ENCODE measurements at regions not wholly inside any gene's neighbourhood (a gene's known extent, or its start where the extent isn't known, plus 50 kb on each side); places are given as distances from the start of the nearest gene placed in this dataset.

GRCh38 chr10:2844925-2845324, 222.4 kb upstream of the PFKP start:
- Histone ChIP-seq H3K9me3 (ENCODE audit: control extremely low read depth in 1 of 3, control insufficient read depth in 2 of 3, insufficient read depth in 1 of 3, low read length in 2 of 3) (no peaks in the 10 kb centered on the region), H3K9ac (ENCODE audit: low read length) (no peak overlapping the region), H3K4me2 (replicated peaks; ENCODE audit: low read depth, low read length, poor library complexity, severe bottlenecking) (no peak overlapping the region), H4K20me1 (ENCODE audit: control insufficient read depth, insufficient read depth, low read length, poor library complexity, severe bottlenecking) (no peaks in the 10 kb centered on the region), H3K79me2 (ENCODE audit: control insufficient read depth, insufficient read depth, low read length) (no peaks in the 10 kb centered on the region), H3K4me3 (ENCODE audit: control extremely low read depth in 1 of 5, extremely low read depth in 1 of 5, insufficient read depth in 1 of 5, low read depth in 2 of 5, low read length in 4 of 5) (no peak overlapping the region), H3K4me1 (ENCODE audit: control insufficient read depth in 2 of 2, insufficient read depth in 2 of 2, low read length in 2 of 2) (no peaks in the 10 kb centered on the region), H2AFZ (ENCODE audit: insufficient read depth, low read depth, low read length, poor library complexity, severe bottlenecking) (no peak overlapping the region), H3K27ac (ENCODE audit: low read length in 2 of 2) (no peak overlapping the region), H3K36me3 (replicated peaks in 1 of 2; ENCODE audit: control extremely low read depth in 1 of 2, control insufficient read depth in 1 of 2, extremely low read depth in 1 of 2, insufficient read depth in 2 of 2, low read length in 1 of 2) (no peaks in the 10 kb centered on the region), H3K27me3 (replicated peaks in 1 of 4; ENCODE audit: control extremely low read depth in 1 of 4, control insufficient read depth in 3 of 4, insufficient read depth in 4 of 4, low read length in 3 of 4) (no peaks in the 10 kb centered on the region)
- no peak for TF ChIP-seq CTCF (IDR thresholded peaks at IDR 0.05)
- TF ChIP-seq EZH2 (IDR thresholded peaks at IDR 0.05; ENCODE audit: borderline replicate concordance, insufficient read depth, low read depth, low read length, poor library complexity, severe bottlenecking), result no peak
- WGBS (ENCODE audit: insufficient coverage), result 90% methylated on average over 5 of the region's 5 CpGs
- H3K27ac Mint-ChIP-seq, result no peak overlapping the region
- H3K27me3 Mint-ChIP-seq, result peaks cover 3% of the 10 kb centered on the region
- no peaks in the 10 kb centered on the region for H3K4me1 Mint-ChIP-seq
- CTCF ChIA-PET, result no interaction called here
- DNase-seq, result no peak
- intact Hi-C loops (cut with micrococcal nuclease), result no loop called here
- POLR2A ChIA-PET, result no interaction called here
- ATAC-seq (ENCODE audit: low read depth), result no peak
- no peak overlapping the region for H3K4me3 Mint-ChIP-seq
- no peaks in the 10 kb centered on the region for H3K9me3 Mint-ChIP-seq (ENCODE audit: insufficient read depth)

GRCh38 chr10:2839081-2839725, 228.1 kb upstream of the PFKP start:
- H3K4me2 ChIP-seq (replicated peaks; ENCODE audit: low read depth, low read length, poor library complexity, severe bottlenecking), result no peak overlapping the region
- ChIA-PET CTCF (interaction anchor here (1.9 to 5.7 kb wide), 2 partner anchors 10 to 205 kb away, joined by 8 to 35 read pairs; no protein-coding TSS in a partner anchor), POLR2A (no interaction called here)
- H3K4me3 ChIP-seq (ENCODE audit: control extremely low read depth in 1 of 5, extremely low read depth in 1 of 5, insufficient read depth in 1 of 5, low read depth in 2 of 5, low read length in 4 of 5), result no peak overlapping the region
- WGBS (ENCODE audit: insufficient coverage), result 58% methylated on average over 16 of the region's 16 CpGs
- no peaks in the 10 kb centered on the region for H3K4me1 ChIP-seq (ENCODE audit: control insufficient read depth in 2 of 2, insufficient read depth in 2 of 2, low read length in 2 of 2)
- Mint-ChIP-seq H3K27ac (no peak overlapping the region), H3K4me3 (no peak overlapping the region), H3K4me1 (no peaks in the 10 kb centered on the region), H3K9me3 (ENCODE audit: insufficient read depth) (no peaks in the 10 kb centered on the region), H3K27me3 (peaks cover 18% of the 10 kb centered on the region)
- no peaks in the 10 kb centered on the region for H3K79me2 ChIP-seq (ENCODE audit: control insufficient read depth, insufficient read depth, low read length)
- no peak overlapping the region for H3K9ac ChIP-seq (ENCODE audit: low read length)
- H3K36me3 ChIP-seq (replicated peaks in 1 of 2; ENCODE audit: control extremely low read depth in 1 of 2, control insufficient read depth in 1 of 2, extremely low read depth in 1 of 2, insufficient read depth in 2 of 2, low read length in 1 of 2), result no peaks in the 10 kb centered on the region
- peaks cover 0 to 3% (median 0%) of the 10 kb centered on the region in 3 donors for H3K9me3 ChIP-seq (ENCODE audit: control extremely low read depth in 1 of 3, control insufficient read depth in 2 of 3, insufficient read depth in 1 of 3, low read length in 2 of 3)
- ATAC-seq (ENCODE audit: low read depth) (no peak), DNase-seq (peak; percentile 31)
- no peaks in the 10 kb centered on the region for H3K27me3 ChIP-seq (replicated peaks in 1 of 4; ENCODE audit: control extremely low read depth in 1 of 4, control insufficient read depth in 3 of 4, insufficient read depth in 4 of 4, low read length in 3 of 4)
- intact Hi-C loops (cut with micrococcal nuclease), result loop anchor here (5.0 kb wide), 1 partner anchor 138 kb away; no protein-coding TSS in a partner anchor
- no peak overlapping the region for H3K27ac ChIP-seq (ENCODE audit: low read length in 2 of 2)
- TF ChIP-seq CTCF (IDR thresholded peaks at IDR 0.05) (peak; percentile 43), EZH2 (IDR thresholded peaks at IDR 0.05; ENCODE audit: borderline replicate concordance, insufficient read depth, low read depth, low read length, poor library complexity, severe bottlenecking) (no peak)
- no peak overlapping the region for H2AFZ ChIP-seq (ENCODE audit: insufficient read depth, low read depth, low read length, poor library complexity, severe bottlenecking)
- H4K20me1 ChIP-seq (ENCODE audit: control insufficient read depth, insufficient read depth, low read length, poor library complexity, severe bottlenecking), result no peaks in the 10 kb centered on the region

Measured in B cell (primary cell).